ENCODE measurements at regions not wholly inside any gene's neighbourhood (a gene's known extent, or its start where the extent isn't known, plus 50 kb on each side); places are given as distances from the start of the nearest gene placed in this dataset.

- DNase-seq (ENCODE audit: low read depth), result no peak
- no peak overlapping the region for H3K4me3 ChIP-seq (ENCODE audit: low read depth, low read length)
- no peak for TF ChIP-seq CTCF (IDR thresholded peaks at IDR 0.05; ENCODE audit: control insufficient read depth, extremely low read depth, insufficient read depth)
These were observed 107.9 kb downstream of the AIPL1 start for GRCh38 chr17:6327007-6327406.

GRCh38 chr17:6326483-6326882 lies 108.4 kb downstream of the AIPL1 start:
- DNase-seq (ENCODE audit: low read depth), result no peak
- H3K4me3 ChIP-seq (ENCODE audit: low read depth, low read length), result no peak overlapping the region
- no peak for TF ChIP-seq CTCF (IDR thresholded peaks at IDR 0.05; ENCODE audit: control insufficient read depth, extremely low read depth, insufficient read depth)

DNA sequence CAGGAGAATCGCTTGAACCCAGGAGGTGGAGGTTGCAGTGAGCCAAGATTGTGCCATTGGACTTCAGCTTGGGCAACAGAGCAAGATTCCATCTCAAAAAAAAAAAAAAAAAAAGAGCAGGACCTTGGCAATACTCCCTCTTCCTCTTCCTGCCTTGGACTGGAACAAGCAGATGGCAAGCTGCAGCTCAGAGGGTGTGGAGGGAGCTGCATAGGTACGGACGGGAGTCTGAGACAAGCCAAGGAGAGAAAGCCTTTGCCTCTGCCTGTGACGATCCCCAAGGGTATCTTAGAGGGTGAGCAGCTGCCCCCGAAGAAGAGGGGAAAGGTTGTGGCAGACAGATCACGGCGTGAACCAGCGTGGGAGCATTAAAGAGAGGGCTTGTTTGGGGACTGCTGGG lies 109.2 kb downstream of the AIPL1 start:
- TF ChIP-seq CTCF (IDR thresholded peaks at IDR 0.05; ENCODE audit: control insufficient read depth, extremely low read depth, insufficient read depth), result no peak
- H3K4me3 ChIP-seq (ENCODE audit: low read depth, low read length), result no peak overlapping the region
- no peak for DNase-seq (ENCODE audit: low read depth)

GRCh38 chr17:6325051-6325450 lies 109.9 kb downstream of the AIPL1 start:
- H3K4me3 ChIP-seq (ENCODE audit: low read depth, low read length), result no peak overlapping the region
- no peak for TF ChIP-seq CTCF (IDR thresholded peaks at IDR 0.05; ENCODE audit: control insufficient read depth, extremely low read depth, insufficient read depth)
- no peak for DNase-seq (ENCODE audit: low read depth)

- H3K4me3 ChIP-seq (ENCODE audit: low read depth, low read length), result no peak overlapping the region
- no peak for TF ChIP-seq CTCF (IDR thresholded peaks at IDR 0.05; ENCODE audit: control insufficient read depth, extremely low read depth, insufficient read depth)
- DNase-seq (ENCODE audit: low read depth), result no peak
These were observed 111.1 kb downstream of the AIPL1 start for GRCh38 chr17:6323626-6324356.

DNA sequence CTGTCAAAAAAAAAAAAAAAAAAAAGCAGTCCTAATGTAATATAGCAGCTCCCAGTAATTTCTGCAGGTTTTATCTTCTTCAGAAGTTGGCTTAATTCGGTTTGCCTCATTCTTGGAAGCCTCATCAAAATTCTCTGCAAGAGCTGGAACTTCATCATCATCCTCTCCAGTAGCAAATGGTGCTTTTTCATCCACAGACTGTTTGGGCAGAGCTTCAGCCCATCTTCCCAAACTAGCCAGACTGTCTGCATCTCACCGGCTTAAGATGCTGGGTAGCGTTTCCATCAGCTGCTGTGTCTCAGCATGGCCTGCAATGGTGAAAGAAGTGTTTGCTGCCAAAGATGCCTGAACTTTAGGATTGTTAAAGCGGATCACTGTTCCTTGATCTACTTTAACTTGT lies 112.6 kb downstream of the AIPL1 start:
- TF ChIP-seq CTCF (IDR thresholded peaks at IDR 0.05; ENCODE audit: control insufficient read depth, extremely low read depth, insufficient read depth), result no peak
- no peak for DNase-seq (ENCODE audit: low read depth)
- no peak overlapping the region for H3K4me3 ChIP-seq (ENCODE audit: low read depth, low read length)

- TF ChIP-seq CTCF (IDR thresholded peaks at IDR 0.05; ENCODE audit: control insufficient read depth, extremely low read depth, insufficient read depth), result no peak
These were observed 120.6 kb downstream of the AIPL1 start for GRCh38 chr17:6314311-6314710.

More at GRCh38 chr17:6314311-6314710, 120.6 kb downstream of the AIPL1 start:
- no peak overlapping the region for H3K4me3 ChIP-seq (ENCODE audit: low read depth, low read length)
- DNase-seq (ENCODE audit: low read depth), result no peak

Measured in LNCaP clone FGC (cell line).